Mucosa of rectum (tissue), 2 donors: ENCODE measurements at regions not wholly inside any gene's neighbourhood (a gene's known extent, or its start where the extent isn't known, plus 50 kb on each side); places are given as distances from the start of the nearest gene placed in this dataset.

ENCODE experiments used
- H3K27ac ChIP-seq, 2 donors: one replicate each; pipeline ENCODE4 v1.7.0; 2013; ENCODE audit warnings: inconsistent platforms in 2 of 2, low read depth in 2 of 2, low read length in 2 of 2
- H3K27me3 ChIP-seq, 2 donors: one replicate each; pipeline ENCODE4 v1.7.0; 2013; ENCODE audit warnings: low read length in 2 of 2; ENCODE audit not compliant: control insufficient read depth in 2 of 2, insufficient read depth in 2 of 2
- H3K36me3 ChIP-seq, 2 donors: one replicate each; pipeline ENCODE4 v1.7.0; 2013; ENCODE audit warnings: low read length in 2 of 2; ENCODE audit not compliant: control insufficient read depth in 2 of 2, insufficient read depth in 2 of 2
- H3K4me1 ChIP-seq, 2 donors: one replicate each; pipeline ENCODE4 v1.7.0; 2013; ENCODE audit warnings: low read length in 2 of 2, mild to moderate bottlenecking in 1 of 2; ENCODE audit not compliant: control insufficient read depth in 2 of 2, insufficient read depth in 2 of 2
- H3K4me3 ChIP-seq, 2 donors: one replicate each; pipeline ENCODE4 v1.7.0; 2013; ENCODE audit warnings: low read length in 2 of 2
- H3K9ac ChIP-seq, 2 donors: one replicate each; pipeline ENCODE4 v1.7.0; 2013; ENCODE audit warnings: low read length in 2 of 2, low read depth in 1 of 2, mild to moderate bottlenecking in 1 of 2
- H3K9me3 ChIP-seq, 2 donors: one replicate each; pipeline ENCODE4 v1.7.0; 2013; ENCODE audit warnings: low read length in 2 of 2; ENCODE audit not compliant: control insufficient read depth in 2 of 2
- donor health status: healthy.
- donor health status: Normal muscosa, but diverticular disease.

DNA sequence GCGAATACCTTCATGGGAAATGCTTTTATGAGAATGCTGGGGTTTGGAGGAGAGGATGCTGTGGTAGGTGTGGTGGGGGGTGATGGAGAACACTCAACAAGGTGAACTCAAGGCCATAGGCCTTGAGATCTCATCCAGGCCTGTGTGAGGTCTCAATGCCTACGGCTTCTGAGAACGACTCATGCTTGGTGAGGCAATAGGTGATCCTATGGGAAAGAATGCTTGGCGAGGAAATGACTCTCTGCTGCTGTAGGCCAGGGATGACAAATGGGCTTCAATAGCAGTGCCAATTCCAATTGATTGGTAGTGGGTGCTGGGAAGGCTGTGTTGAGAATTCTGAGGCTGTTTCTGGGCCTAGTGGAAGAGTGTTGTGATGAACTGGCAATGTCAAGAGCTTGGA, 280.2 kb upstream of the CLINT1 start:
- no peaks in the 10 kb centered on the region for H3K9me3 ChIP-seq
- H3K4me1 ChIP-seq: no peaks in the 10 kb centered on the region
- no peak overlapping the region for H3K4me3 ChIP-seq
- no peak overlapping the region for H3K27ac ChIP-seq
- no peak overlapping the region for H3K9ac ChIP-seq
- H3K36me3 ChIP-seq: no peaks in the 10 kb centered on the region
- no peaks in the 10 kb centered on the region for H3K27me3 ChIP-seq

- H3K27me3 ChIP-seq: no peaks in the 10 kb centered on the region
- no peaks in the 10 kb centered on the region for H3K9me3 ChIP-seq
- no peak overlapping the region for H3K4me3 ChIP-seq
- no peaks in the 10 kb centered on the region for H3K36me3 ChIP-seq
- H3K4me1 ChIP-seq: no peaks in the 10 kb centered on the region
- H3K27ac ChIP-seq: no peak overlapping the region
- no peak overlapping the region for H3K9ac ChIP-seq
These were observed 276.8 kb upstream of the CLINT1 start for GRCh38 chr5:158135682-158136179.

DNA sequence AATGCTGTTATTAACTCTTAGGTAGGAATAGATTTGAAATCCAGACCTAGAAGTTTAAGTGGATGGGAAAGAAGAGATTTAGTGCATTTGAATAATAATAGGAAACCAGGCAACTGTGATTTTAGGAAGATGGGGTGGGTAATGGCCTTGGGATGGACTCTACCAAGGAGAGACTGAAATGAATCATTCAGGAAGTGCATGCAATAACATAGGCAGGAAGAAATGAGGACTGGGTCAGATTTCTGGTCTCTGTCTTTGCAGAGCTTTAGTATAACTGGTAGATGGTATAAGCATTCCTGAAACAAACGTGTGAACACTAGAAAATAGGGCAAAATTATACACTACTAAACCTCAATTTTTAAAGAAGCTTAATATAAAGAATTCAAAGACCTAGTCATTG, 274.4 kb upstream of the CLINT1 start:
- no peaks in the 10 kb centered on the region for H3K4me1 ChIP-seq
- H3K4me3 ChIP-seq: no peak overlapping the region
- H3K36me3 ChIP-seq: no peaks in the 10 kb centered on the region
- H3K27me3 ChIP-seq: no peaks in the 10 kb centered on the region
- H3K9me3 ChIP-seq: no peaks in the 10 kb centered on the region
- H3K9ac ChIP-seq: no peak overlapping the region
- no peak overlapping the region for H3K27ac ChIP-seq

- no peaks in the 10 kb centered on the region for H3K36me3 ChIP-seq
- no peak overlapping the region for H3K4me3 ChIP-seq
- H3K9me3 ChIP-seq: no peaks in the 10 kb centered on the region
- no peaks in the 10 kb centered on the region for H3K4me1 ChIP-seq
- no peak overlapping the region for H3K9ac ChIP-seq
- H3K27me3 ChIP-seq: no peaks in the 10 kb centered on the region
- no peak overlapping the region for H3K27ac ChIP-seq
These were observed 268.6 kb upstream of the CLINT1 start for GRCh38 chr5:158127536-158127935.

GRCh38 chr5:158126442-158127405, 267.8 kb upstream of the CLINT1 start:
- H3K4me3 ChIP-seq: no peak overlapping the region
- H3K9ac ChIP-seq: no peak overlapping the region
- no peaks in the 10 kb centered on the region for H3K27me3 ChIP-seq
- H3K27ac ChIP-seq: no peak overlapping the region
- H3K36me3 ChIP-seq: no peaks in the 10 kb centered on the region
- H3K4me1 ChIP-seq: no peaks in the 10 kb centered on the region
- H3K9me3 ChIP-seq: no peaks in the 10 kb centered on the region

DNA sequence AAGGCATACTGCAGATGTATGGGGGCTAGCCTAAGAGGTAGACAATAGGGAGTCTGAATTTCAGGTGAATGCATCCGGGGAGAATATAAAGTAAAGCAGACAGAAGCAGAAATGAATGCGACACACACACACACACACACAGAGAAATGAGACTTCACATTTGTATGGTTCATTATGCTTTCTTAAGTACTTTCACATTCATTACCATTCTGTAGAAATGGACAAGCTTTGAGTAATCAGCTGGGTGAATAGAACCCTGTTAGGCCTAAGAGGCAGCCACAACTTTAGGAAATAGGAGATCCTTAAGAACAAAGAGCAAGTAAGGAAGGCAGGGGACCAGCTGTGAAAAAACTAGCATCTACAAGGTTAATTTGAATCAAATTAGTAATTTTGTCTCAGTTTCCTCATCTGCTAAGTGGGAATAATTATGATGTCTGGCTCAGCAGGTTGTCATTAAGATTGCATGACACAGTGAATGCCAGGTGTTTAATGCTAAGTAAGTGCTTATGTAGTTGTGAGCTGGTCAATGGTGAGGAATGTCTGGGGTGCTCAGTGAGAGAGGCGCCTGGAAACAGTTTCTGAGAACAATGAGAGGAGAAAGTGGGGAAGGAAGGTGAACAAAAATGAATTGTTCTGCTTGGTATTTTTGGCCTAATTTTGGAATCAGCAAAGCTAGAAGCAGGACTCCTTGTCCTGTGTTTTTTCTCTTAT, 265.8 kb upstream of the CLINT1 start:
- Histone ChIP-seq H3K9me3 (no peaks in the 10 kb centered on the region), H3K9ac (no peak overlapping the region), H3K27ac (no peak overlapping the region), H3K4me3 (no peak overlapping the region), H3K4me1 (no peaks in the 10 kb centered on the region), H3K27me3 (no peaks in the 10 kb centered on the region), H3K36me3 (no peaks in the 10 kb centered on the region)

DNA sequence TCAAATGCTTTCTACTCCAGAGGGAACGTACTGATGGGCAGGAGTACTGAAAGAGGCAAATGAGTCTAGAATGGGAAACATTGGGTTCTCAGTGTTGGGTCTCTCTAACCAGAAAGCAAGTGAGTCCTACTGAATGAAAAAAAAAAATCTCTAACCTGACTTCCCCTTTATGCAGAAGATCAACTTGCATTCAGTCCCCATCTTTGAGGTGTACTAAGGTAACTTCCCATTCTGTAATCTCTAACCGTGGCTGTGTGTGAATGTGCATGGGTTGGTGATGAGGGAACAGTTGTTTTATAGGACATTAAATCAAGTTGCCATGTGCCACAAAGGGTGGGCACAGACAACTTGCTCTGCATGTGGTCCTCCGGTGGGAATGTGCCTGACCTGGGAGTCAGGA, 264.6 kb upstream of the CLINT1 start:
- no peaks in the 10 kb centered on the region for H3K27me3 ChIP-seq
- no peaks in the 10 kb centered on the region for H3K9me3 ChIP-seq
- H3K4me1 ChIP-seq: no peaks in the 10 kb centered on the region
- H3K9ac ChIP-seq: no peak overlapping the region
- no peak overlapping the region for H3K27ac ChIP-seq
- no peaks in the 10 kb centered on the region for H3K36me3 ChIP-seq
- no peak overlapping the region for H3K4me3 ChIP-seq

GRCh38 chr5:158121678-158122077, 262.7 kb upstream of the CLINT1 start:
- Histone ChIP-seq H3K27me3 (peaks cover 0 to 3% of the 10 kb centered on the region in 2 donors), H3K4me1 (no peaks in the 10 kb centered on the region), H3K4me3 (no peak overlapping the region), H3K9me3 (no peaks in the 10 kb centered on the region), H3K27ac (no peak overlapping the region), H3K9ac (no peak overlapping the region), H3K36me3 (no peaks in the 10 kb centered on the region)

DNA sequence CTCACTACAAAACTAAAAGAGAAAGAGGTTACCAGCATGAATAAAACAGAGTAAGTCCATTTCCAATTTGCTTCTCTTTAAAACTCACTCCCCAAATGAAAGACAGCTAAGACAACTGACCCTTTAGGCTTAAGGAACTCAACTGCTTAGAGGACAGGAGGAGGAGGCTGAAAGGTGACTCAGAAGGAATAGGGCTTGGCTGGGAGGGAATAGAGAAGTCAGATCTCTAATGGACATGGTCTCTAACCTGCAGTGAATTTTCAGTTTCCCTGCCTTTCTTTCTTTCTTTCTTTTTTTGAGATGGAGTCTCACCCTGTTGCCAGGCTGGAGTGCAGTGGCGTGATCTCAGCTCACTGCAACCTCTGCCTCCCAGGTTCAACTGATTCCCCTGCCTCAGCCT, 261.8 kb upstream of the CLINT1 start:
- Histone ChIP-seq H3K4me3 (no peak overlapping the region), H3K9me3 (no peaks in the 10 kb centered on the region), H3K4me1 (no peaks in the 10 kb centered on the region), H3K9ac (no peak overlapping the region), H3K27me3 (peaks cover 2 to 3% of the 10 kb centered on the region in 2 donors), H3K27ac (no peak overlapping the region), H3K36me3 (no peaks in the 10 kb centered on the region)
